ENCODE measurements at regions not wholly inside any gene's neighbourhood (a gene's known extent, or its start where the extent isn't known, plus 50 kb on each side); places are given as distances from the start of the nearest gene placed in this dataset.

- TF ChIP-seq EZH2 (IDR thresholded peaks at IDR 0.05; ENCODE audit: low read length, missing control alignments) = no peak
- TF ChIP-seq CTCF (conservative IDR thresholded peaks at IDR 0.05 in 1 of 2, IDR thresholded peaks at IDR 0.05 in 1 of 2; ENCODE audit: low read depth in 1 of 2, low read length in 2 of 2) = no peak
- Histone ChIP-seq H3K27ac (ENCODE audit: insufficient read depth, low read length) (no peak overlapping the region), H2AFZ (ENCODE audit: low read length) (no peak overlapping the region), H3K36me3 (ENCODE audit: control insufficient read depth, insufficient read depth, low read length) (no peaks in the 10 kb centered on the region), H3K4me1 (ENCODE audit: control insufficient read depth, extremely low read depth, insufficient read depth, low read length) (no peaks in the 10 kb centered on the region), H3K9ac (ENCODE audit: insufficient read depth, low read length) (no peak overlapping the region), H3K4me3 (replicated peaks in 1 of 4; ENCODE audit: control extremely low read depth in 1 of 4, insufficient read depth in 1 of 4, low read depth in 3 of 4, low read length in 4 of 4) (no peak overlapping the region), H3K27me3 (ENCODE audit: control insufficient read depth, insufficient read depth, low read length) (no peaks in the 10 kb centered on the region), H3K4me2 (ENCODE audit: extremely low read depth, insufficient read depth, low read length) (no peak overlapping the region), H3K9me3 (ENCODE audit: control insufficient read depth, insufficient read depth, low read depth, low read length) (no peaks in the 10 kb centered on the region), H3K79me2 (ENCODE audit: control insufficient read depth, insufficient read depth, low read length) (no peaks in the 10 kb centered on the region), H4K20me1 (ENCODE audit: control insufficient read depth, extremely low read depth, insufficient read depth, low read length) (no peaks in the 10 kb centered on the region)
- DNase-seq (ENCODE audit: low read depth in 2 of 2) = no peak
Measured at GRCh38 chr1:182291584-182292192, 99.9 kb downstream of the GLUL start.

GRCh38 chr1:182288749-182289604 is 102.6 kb downstream of the GLUL start:
- H3K79me2 ChIP-seq (ENCODE audit: control insufficient read depth, insufficient read depth, low read length) = no peaks in the 10 kb centered on the region
- no peaks in the 10 kb centered on the region for H3K27me3 ChIP-seq (ENCODE audit: control insufficient read depth, insufficient read depth, low read length)
- no peak overlapping the region for H3K4me3 ChIP-seq (replicated peaks in 1 of 4; ENCODE audit: control extremely low read depth in 1 of 4, insufficient read depth in 1 of 4, low read depth in 3 of 4, low read length in 4 of 4)
- DNase-seq (ENCODE audit: low read depth in 2 of 2) = no peak
- peak overlapping the region; percentile 23 for H3K4me2 ChIP-seq (ENCODE audit: extremely low read depth, insufficient read depth, low read length)
- H3K4me1 ChIP-seq (ENCODE audit: control insufficient read depth, extremely low read depth, insufficient read depth, low read length) = no peaks in the 10 kb centered on the region
- H3K9ac ChIP-seq (ENCODE audit: insufficient read depth, low read length) = no peak overlapping the region
- no peaks in the 10 kb centered on the region for H3K9me3 ChIP-seq (ENCODE audit: control insufficient read depth, insufficient read depth, low read depth, low read length)
- H4K20me1 ChIP-seq (ENCODE audit: control insufficient read depth, extremely low read depth, insufficient read depth, low read length) = no peaks in the 10 kb centered on the region
- no peaks in the 10 kb centered on the region for H3K36me3 ChIP-seq (ENCODE audit: control insufficient read depth, insufficient read depth, low read length)
- H3K27ac ChIP-seq (ENCODE audit: insufficient read depth, low read length) = no peak overlapping the region
- H2AFZ ChIP-seq (ENCODE audit: low read length) = no peak overlapping the region
- no peak for TF ChIP-seq EZH2 (IDR thresholded peaks at IDR 0.05; ENCODE audit: low read length, missing control alignments)
- no peak for TF ChIP-seq CTCF (conservative IDR thresholded peaks at IDR 0.05 in 1 of 2, IDR thresholded peaks at IDR 0.05 in 1 of 2; ENCODE audit: low read depth in 1 of 2, low read length in 2 of 2)

- no peak overlapping the region for H3K9ac ChIP-seq (ENCODE audit: insufficient read depth, low read length)
- no peak overlapping the region for H2AFZ ChIP-seq (ENCODE audit: low read length)
- no peaks in the 10 kb centered on the region for H3K36me3 ChIP-seq (ENCODE audit: control insufficient read depth, insufficient read depth, low read length)
- TF ChIP-seq EZH2 (IDR thresholded peaks at IDR 0.05; ENCODE audit: low read length, missing control alignments) (no peak), CTCF (conservative IDR thresholded peaks at IDR 0.05 in 1 of 2, IDR thresholded peaks at IDR 0.05 in 1 of 2; ENCODE audit: low read depth in 1 of 2, low read length in 2 of 2) (no peak)
- H3K27me3 ChIP-seq (ENCODE audit: control insufficient read depth, insufficient read depth, low read length) = no peaks in the 10 kb centered on the region
- DNase-seq (ENCODE audit: low read depth in 2 of 2) = no peak
- H4K20me1 ChIP-seq (ENCODE audit: control insufficient read depth, extremely low read depth, insufficient read depth, low read length) = no peaks in the 10 kb centered on the region
- H3K27ac ChIP-seq (ENCODE audit: insufficient read depth, low read length) = no peak overlapping the region
- H3K4me1 ChIP-seq (ENCODE audit: control insufficient read depth, extremely low read depth, insufficient read depth, low read length) = no peaks in the 10 kb centered on the region
- H3K79me2 ChIP-seq (ENCODE audit: control insufficient read depth, insufficient read depth, low read length) = no peaks in the 10 kb centered on the region
- no peaks in the 10 kb centered on the region for H3K9me3 ChIP-seq (ENCODE audit: control insufficient read depth, insufficient read depth, low read depth, low read length)
- H3K4me2 ChIP-seq (ENCODE audit: extremely low read depth, insufficient read depth, low read length) = no peak overlapping the region
- no peak overlapping the region for H3K4me3 ChIP-seq (replicated peaks in 1 of 4; ENCODE audit: control extremely low read depth in 1 of 4, insufficient read depth in 1 of 4, low read depth in 3 of 4, low read length in 4 of 4)
Measured at GRCh38 chr1:182286761-182287160, 104.8 kb downstream of the GLUL start.
